PFSK-1 (cell line): ENCODE measurements at regions not wholly inside any gene's neighbourhood (a gene's known extent, or its start where the extent isn't known, plus 50 kb on each side); places are given as distances from the start of the nearest gene placed in this dataset.

Source experiments
- POLR2AphosphoS5 ChIP-seq: IDR thresholded peaks from 2 replicates; pipeline ENCODE4 v1.6.1; 2012; ENCODE audit warnings: low read depth, mild to moderate bottlenecking, control low read depth, low read length, moderate library complexity
- REST ChIP-seq, 2 experiments: IDR thresholded peaks; 2 replicates each; pipeline versions ENCODE4 v1.6.1 to v1.8.0; 2011 to 2012; ENCODE audit warnings: low read depth in 2 of 2, low read length in 2 of 2, control low read depth in 1 of 2, inconsistent platforms in 1 of 2, mild to moderate bottlenecking in 1 of 2, moderate library complexity in 1 of 2; ENCODE audit not compliant: insufficient read depth in 1 of 2
- SIN3A ChIP-seq: IDR thresholded peaks from 2 replicates; pipeline ENCODE4 v1.6.1; 2012; ENCODE audit warnings: mild to moderate bottlenecking, low read length, moderate library complexity, borderline replicate concordance; ENCODE audit not compliant: insufficient read depth

GRCh38 chr4:179372242-179372641, 1930.0 kb upstream of the AGA start:
- TF ChIP-seq POLR2AphosphoS5 (no peak), REST (IDR thresholded peaks at IDR 0.05; ENCODE audit: insufficient read depth in 1 of 2, low read depth in 2 of 2, low read length in 2 of 2) (no peak), SIN3A (no peak)
